GM18868 (cell line): ENCODE measurements at regions not wholly inside any gene's neighbourhood (a gene's known extent, or its start where the extent isn't known, plus 50 kb on each side); places are given as distances from the start of the nearest gene placed in this dataset.

ENCODE experiments used
- ATAC-seq: cut with Tn5 transposase; IDR thresholded peaks from one replicate; pipeline ENCODE4 v1.9.1; 2021; ENCODE audit warnings: mild to moderate bottlenecking, moderate library complexity; ENCODE audit not compliant: unreplicated experiment

GRCh38 chr2:128640845-128641360, 322.2 kb upstream of the HS6ST1 start:
- ATAC-seq: no peak

DNA sequence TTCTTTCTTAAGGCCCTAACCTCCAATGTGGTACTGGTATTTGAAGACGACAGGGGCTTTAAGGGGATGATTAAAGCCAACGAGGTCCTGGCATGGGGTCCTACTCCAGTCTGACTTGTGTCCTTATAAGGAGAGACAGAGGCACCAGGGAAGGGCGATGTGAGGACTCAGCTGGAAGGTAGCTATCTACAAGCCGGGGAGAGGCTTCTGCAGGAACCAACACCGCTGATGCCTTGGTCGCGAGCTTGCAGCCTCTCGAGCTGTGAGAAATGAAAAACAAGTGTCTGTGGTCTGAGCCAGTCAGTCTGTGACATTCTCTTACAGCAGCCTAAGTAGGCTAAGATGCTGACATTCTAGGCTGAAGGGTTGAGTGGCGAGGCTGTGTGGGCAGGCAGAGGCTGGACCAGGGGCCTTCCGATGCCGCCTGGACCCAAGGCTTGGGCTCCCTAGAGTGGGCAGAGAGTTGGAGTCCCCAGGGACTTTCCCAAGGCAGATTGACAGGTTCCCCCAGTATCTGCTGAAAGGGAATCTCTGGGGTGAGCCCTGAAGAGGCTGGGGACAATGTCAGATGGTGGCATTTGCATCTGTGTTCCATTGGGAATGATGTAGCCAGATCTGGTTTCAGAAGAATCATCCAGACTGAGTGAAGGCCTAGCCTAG, 322.9 kb upstream of the HS6ST1 start:
- ATAC-seq: no peak

DNA sequence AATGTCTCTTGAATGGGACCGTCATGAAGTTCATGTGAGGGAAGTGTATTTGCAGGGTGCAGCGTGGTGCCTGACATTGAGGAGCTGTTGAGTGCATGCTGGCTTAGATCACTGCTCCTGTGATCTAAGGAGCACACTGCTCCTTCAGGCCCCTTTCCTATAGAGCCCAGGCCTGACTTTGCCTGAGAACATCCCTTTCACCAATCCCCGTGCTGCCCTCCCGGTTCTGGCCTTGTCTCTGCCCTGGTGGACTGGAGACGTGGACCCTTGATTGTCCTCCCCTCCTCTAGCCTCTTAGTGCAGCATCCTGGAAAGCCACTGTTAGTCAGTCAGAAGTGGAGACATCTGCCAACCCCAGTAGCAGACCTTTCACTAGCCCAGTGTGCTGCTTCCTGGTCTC, 323.6 kb upstream of the HS6ST1 start:
- no peak for ATAC-seq

GRCh38 chr2:128642821-128643220, 324.2 kb upstream of the HS6ST1 start:
- no peak for ATAC-seq

DNA sequence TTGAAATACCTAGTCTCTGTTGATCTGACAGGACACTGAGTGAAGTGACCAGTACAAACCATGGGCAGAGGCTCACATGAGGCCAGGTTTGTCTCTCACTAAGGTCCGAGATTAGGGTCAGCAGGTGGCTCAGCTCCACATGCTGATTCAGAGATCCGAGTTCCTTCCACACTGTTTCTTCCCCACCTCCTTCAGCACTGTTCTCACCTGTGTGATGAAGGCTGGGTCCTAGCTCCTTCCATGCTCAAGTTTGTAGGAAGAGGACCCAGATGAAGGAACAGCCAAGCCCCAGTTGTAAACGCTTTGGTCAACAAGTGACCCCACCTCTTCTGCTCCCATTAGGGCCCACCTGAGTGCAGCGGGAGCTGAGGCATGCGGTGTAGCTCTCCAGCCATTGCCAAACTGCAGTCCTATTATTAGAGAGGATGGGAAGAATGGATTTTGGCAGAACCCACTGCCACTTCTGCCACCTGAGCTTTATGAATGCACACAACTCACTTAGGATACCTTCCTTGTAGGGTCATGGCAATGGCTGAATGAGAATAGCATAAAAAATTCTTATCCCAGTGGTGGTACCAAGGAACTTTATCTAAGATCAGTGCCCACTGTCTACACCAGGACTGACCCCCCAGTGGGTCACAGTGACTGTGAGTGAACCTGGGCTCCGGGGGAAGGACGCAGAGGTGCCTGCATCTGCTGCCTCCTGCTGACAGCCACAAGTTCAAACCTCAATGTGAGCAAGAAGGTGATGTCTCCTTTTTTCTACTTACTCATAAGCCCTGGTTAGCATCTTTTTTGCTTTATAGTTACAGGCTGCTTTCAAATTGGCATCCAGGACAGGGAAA, 324.8 kb upstream of the HS6ST1 start:
- ATAC-seq: no peak

DNA sequence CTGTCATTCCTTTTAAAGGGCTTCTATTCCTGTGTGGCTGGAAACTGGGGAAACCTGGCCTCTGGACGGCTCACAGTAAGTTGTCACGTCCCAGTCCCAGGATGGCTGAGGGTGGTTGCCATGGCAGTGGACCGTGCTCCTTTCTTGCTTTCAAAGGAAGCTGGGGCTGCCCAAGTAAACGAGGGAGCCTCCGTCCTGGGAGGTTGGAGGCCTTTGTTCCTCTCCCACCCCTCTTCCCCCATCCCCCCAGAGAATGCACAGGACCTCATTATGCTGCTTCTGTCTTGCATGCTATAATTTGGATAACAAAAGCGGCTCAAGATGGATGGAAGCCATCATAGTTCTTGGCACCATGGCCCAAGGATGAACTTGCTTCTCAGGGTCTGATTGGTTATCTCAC, 325.5 kb upstream of the HS6ST1 start:
- no peak for ATAC-seq

GRCh38 chr2:128644718-128645256, 326.1 kb upstream of the HS6ST1 start:
- ATAC-seq: no peak

DNA sequence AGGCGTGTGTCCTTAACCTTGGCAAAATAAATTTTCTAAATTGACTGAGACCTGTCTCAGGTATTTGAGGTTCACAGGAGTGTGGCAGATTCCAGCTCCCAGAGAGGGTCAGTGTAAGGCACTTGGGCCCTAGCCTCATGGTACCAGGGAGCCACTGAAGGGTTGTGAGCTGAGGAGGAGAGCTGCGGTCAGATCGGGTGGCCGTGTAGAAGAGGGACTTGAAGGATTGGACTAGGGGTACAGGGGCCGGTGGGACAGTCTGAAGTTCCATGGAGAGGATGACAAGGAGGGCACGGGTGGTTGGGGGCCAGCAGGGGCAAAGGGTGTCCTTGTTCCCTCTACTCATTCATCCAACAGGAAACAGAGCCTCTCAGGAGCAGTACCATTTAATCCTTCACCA, 327.0 kb upstream of the HS6ST1 start:
- ATAC-seq: no peak

DNA sequence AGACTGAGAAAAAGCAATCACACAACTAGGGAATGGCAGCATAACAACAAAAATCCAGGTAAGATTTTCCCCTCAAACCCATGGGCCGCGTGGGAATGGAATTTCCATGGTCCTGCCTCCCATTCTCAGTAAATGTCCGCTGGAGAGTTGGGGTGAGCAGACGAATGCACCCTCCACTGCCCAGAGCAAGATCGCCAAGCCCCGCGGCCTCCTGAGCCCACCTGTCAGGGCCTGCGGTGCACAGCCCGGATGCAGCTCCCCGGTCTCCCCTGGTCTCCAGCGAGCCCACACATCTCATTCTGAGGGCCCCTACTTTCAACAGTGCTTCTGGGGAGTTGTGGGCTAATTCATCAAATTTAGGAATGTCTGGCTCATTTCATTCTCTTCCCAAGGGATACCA, 327.4 kb upstream of the HS6ST1 start:
- ATAC-seq: no peak

DNA sequence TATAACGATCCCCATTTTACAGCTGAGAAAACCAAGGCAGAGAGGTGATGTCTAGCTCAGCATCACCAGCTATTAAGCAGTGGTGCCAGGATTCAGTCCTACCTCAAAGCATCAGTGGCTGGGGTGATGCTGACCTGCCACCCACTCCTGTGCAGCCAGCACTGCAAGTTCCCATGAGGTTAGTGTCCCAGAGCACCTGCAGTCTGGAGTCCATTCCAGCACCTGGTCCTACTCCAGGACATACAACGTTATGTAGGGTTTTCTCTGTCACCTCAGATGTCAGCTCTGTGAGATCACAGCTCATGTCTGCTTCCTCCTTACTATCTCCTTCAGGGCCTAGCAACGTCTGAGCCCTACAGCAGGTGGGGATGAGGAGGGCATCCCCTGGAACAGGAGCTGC, 328.0 kb upstream of the HS6ST1 start:
- no peak for ATAC-seq

GRCh38 chr2:128651000-128651399, 332.3 kb upstream of the HS6ST1 start:
- peak; percentile 84 for ATAC-seq

GRCh38 chr2:128654408-128654807, 335.7 kb upstream of the HS6ST1 start:
- ATAC-seq: peak; percentile 67

GRCh38 chr2:128660836-128661235, 342.2 kb upstream of the HS6ST1 start:
- ATAC-seq: no peak

GRCh38 chr2:128661311-128661710, 342.6 kb upstream of the HS6ST1 start:
- ATAC-seq: no peak

- no peak for ATAC-seq
Measured at GRCh38 chr2:128662051-128662471, 343.4 kb upstream of the HS6ST1 start.

GRCh38 chr2:128663371-128664050, 344.8 kb upstream of the HS6ST1 start:
- no peak for ATAC-seq

DNA sequence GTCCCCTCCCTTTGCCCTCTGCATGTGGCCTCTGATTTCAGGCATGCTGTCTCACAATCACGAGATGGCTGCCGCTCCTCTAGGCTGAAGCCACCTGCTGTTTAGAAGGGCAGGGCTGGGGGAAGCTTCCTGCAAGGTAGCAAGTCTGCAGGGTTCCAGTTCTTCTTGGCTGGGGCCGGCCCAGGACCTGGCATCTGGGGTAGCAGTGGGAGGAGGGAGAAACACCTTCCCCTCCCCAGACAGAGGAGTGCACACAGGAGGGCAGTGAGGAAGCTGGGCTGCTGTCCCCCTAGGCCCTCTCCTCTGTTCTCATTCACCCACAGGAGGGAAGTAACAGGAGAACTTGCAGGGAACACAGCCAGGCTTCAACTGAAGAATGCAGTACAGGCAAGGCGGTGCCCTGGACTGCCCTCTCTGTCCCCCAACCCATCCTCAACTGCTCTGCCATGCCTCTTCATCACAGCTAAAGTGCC, 345.9 kb upstream of the HS6ST1 start:
- ATAC-seq: no peak

- no peak for ATAC-seq
Measured at GRCh38 chr2:128665113-128665512, 346.4 kb upstream of the HS6ST1 start.

DNA sequence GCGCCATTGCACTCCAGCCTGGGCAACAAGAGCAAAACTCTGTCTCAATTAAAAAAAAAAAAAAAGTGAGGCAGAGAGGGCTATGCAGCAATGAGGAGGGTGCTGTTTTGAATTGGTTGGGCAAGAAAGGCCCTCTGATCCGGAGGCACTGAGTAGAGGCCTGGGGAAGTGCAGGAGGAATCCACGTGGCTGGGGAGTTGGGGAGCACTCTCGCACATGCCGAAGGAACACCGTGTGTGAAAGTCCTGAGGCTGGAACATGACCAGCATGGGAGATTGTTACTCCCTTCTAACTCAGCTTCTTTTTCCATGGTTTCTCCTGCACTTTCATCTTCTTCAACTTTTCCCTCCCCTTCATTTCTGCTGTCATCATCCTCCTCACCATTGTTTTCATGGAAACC, 347.9 kb upstream of the HS6ST1 start:
- no peak for ATAC-seq

GRCh38 chr2:128667391-128667790, 348.7 kb upstream of the HS6ST1 start:
- no peak for ATAC-seq

- ATAC-seq: no peak
Measured at GRCh38 chr2:128668946-128669345, 350.3 kb upstream of the HS6ST1 start.
